Keratinocyte (primary cell): ENCODE measurements at regions not wholly inside any gene's neighbourhood (a gene's known extent, or its start where the extent isn't known, plus 50 kb on each side); places are given as distances from the start of the nearest gene placed in this dataset.
"Not testable (repeated sequence)": the region's sequence is repeated elsewhere in the genome, so short reads cannot be mapped to it uniquely, and the experiment has no call there.

Experiments used
- DNase-seq: peaks from one replicate; pipeline ENCODE4 v3.0.0-alpha.2; 2011; ENCODE audit warnings: low read depth, missing footprints, low spot score
- FAIRE-seq: peaks from 2 replicates; lab custom pipeline; 2011; peaks lifted over from hg19 to GRCh38; lab: Jason Lieb, UNC
- H2AFZ ChIP-seq: 2 replicates; pipeline ENCODE4 v1.6.0; 2012; ENCODE audit warnings: low read length, control low read depth, inconsistent platforms; ENCODE audit not compliant: control insufficient read depth
- H3K27ac ChIP-seq: 2 replicates; pipeline ENCODE4 v1.5.1; 2011; ENCODE audit warnings: low read length; ENCODE audit not compliant: control insufficient read depth, insufficient read depth
- H3K27me3 ChIP-seq: 3 replicates; pipeline ENCODE4 v1.6.0; 2011; ENCODE audit warnings: low read length; ENCODE audit not compliant: control insufficient read depth, insufficient read depth; ENCODE audit errors: extremely low read depth
- H3K36me3 ChIP-seq, 2 experiments: 2 replicates in 1 of 2; 3 replicates in 1 of 2; pipeline ENCODE4 v1.5.1; 2011; ENCODE audit warnings: low read length in 2 of 2, mild to moderate bottlenecking in 1 of 2; ENCODE audit not compliant: control insufficient read depth in 2 of 2, insufficient read depth in 2 of 2; ENCODE audit errors: extremely low read depth in 1 of 2
- H3K4me1 ChIP-seq: 3 replicates; pipeline ENCODE4 v1.5.1; 2011; ENCODE audit warnings: low read length; ENCODE audit not compliant: control insufficient read depth, insufficient read depth; ENCODE audit errors: extremely low read depth
- H3K4me2 ChIP-seq: 3 replicates; pipeline ENCODE4 v1.6.0; 2011; ENCODE audit warnings: low read depth, low read length; ENCODE audit not compliant: control insufficient read depth, insufficient read depth; ENCODE audit errors: extremely low read depth
- H3K4me3 ChIP-seq, 3 experiments: fragments of 200-600 bp in 1 of 3; sonication (generic) in 1 of 3; 2 replicates in 2 of 3; 3 replicates in 1 of 3; pipeline ENCODE4 v1.5.1; 2011 to 2016; ENCODE audit warnings: low read length in 3 of 3, mild to moderate bottlenecking in 3 of 3, control low read depth in 2 of 3, inconsistent platforms in 1 of 3, low read depth in 1 of 3, mixed read lengths in 1 of 3, mixed run types in 1 of 3, moderate library complexity in 1 of 3; ENCODE audit not compliant: control insufficient read depth in 2 of 3, insufficient read depth in 2 of 3; ENCODE audit errors: extremely low read depth in 1 of 3
- H3K79me2 ChIP-seq: 2 replicates; pipeline ENCODE4 v1.6.0; 2012; ENCODE audit warnings: low read length; ENCODE audit not compliant: control insufficient read depth, insufficient read depth
- H3K9ac ChIP-seq: 3 replicates; pipeline ENCODE4 v1.6.0; 2011; ENCODE audit warnings: low read length; ENCODE audit not compliant: control insufficient read depth, insufficient read depth; ENCODE audit errors: extremely low read depth
- H3K9me1 ChIP-seq: 3 replicates; pipeline ENCODE4 v1.6.0; 2011; ENCODE audit warnings: low read length; ENCODE audit not compliant: control insufficient read depth, insufficient read depth; ENCODE audit errors: extremely low read depth
- H3K9me3 ChIP-seq: 2 replicates; pipeline ENCODE4 v1.5.1; 2012; ENCODE audit warnings: low read depth, low read length; ENCODE audit not compliant: control insufficient read depth
- H4K20me1 ChIP-seq: 3 replicates; pipeline ENCODE4 v1.6.0; 2011; ENCODE audit warnings: low read length; ENCODE audit not compliant: control insufficient read depth, insufficient read depth; ENCODE audit errors: extremely low read depth
- EZH2 ChIP-seq: IDR thresholded peaks from one replicate; pipeline ENCODE4 v1.6.1; 2012; ENCODE audit warnings: inconsistent platforms, mild to moderate bottlenecking, low read length, moderate library complexity
- dilution Hi-C: fragments of 300-500 bp; cut with MboI; formaldehyde crosslinking; loops from one replicate; pipeline ENCODE4 v1.7.0; 2020; ENCODE audit warnings: low sequenced_read_pairs; ENCODE audit not compliant: extremely low pct_ligation_motif_present
- TF ChIP-seq, protein P1 (sequence below), 3 experiments: IDR thresholded peaks in 1 of 3; conservative IDR thresholded peaks in 1 of 3; optimal IDR thresholded peaks in 1 of 3; 2 replicates in 2 of 3; 3 replicates in 1 of 3; pipeline versions ENCODE3 to v1.5.1; 2011; ENCODE audit warnings: low read length in 3 of 3, mild to moderate bottlenecking in 3 of 3, moderate library complexity in 2 of 3, control low read depth in 1 of 3, inconsistent platforms in 1 of 3; ENCODE audit not compliant: insufficient read depth in 2 of 3; ENCODE audit errors: extremely low read depth in 1 of 3

- peaks cover 1% of the 10 kb centered on the region for H3K9me3 ChIP-seq
- no peak overlapping the region for H3K9ac ChIP-seq
- no peaks in the 10 kb centered on the region for H3K27me3 ChIP-seq
- TF ChIP-seq, protein P1, sequence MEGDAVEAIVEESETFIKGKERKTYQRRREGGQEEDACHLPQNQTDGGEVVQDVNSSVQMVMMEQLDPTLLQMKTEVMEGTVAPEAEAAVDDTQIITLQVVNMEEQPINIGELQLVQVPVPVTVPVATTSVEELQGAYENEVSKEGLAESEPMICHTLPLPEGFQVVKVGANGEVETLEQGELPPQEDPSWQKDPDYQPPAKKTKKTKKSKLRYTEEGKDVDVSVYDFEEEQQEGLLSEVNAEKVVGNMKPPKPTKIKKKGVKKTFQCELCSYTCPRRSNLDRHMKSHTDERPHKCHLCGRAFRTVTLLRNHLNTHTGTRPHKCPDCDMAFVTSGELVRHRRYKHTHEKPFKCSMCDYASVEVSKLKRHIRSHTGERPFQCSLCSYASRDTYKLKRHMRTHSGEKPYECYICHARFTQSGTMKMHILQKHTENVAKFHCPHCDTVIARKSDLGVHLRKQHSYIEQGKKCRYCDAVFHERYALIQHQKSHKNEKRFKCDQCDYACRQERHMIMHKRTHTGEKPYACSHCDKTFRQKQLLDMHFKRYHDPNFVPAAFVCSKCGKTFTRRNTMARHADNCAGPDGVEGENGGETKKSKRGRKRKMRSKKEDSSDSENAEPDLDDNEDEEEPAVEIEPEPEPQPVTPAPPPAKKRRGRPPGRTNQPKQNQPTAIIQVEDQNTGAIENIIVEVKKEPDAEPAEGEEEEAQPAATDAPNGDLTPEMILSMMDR (optimal IDR thresholded peaks at IDR 0.05 in 1 of 3, IDR thresholded peaks at IDR 0.05 in 1 of 3, conservative IDR thresholded peaks at IDR 0.05 in 1 of 3; ENCODE audit: extremely low read depth in 1 of 3, insufficient read depth in 2 of 3, low read length in 3 of 3), result peak in 2 of 3 experiments; percentile 11 to 41
- TF ChIP-seq EZH2, result no peak
- no peaks in the 10 kb centered on the region for H3K79me2 ChIP-seq
- no peaks in the 10 kb centered on the region for H3K9me1 ChIP-seq
- no peaks in the 10 kb centered on the region for H3K4me1 ChIP-seq
- dilution Hi-C loops, result no loop called here
- DNase-seq, result no peak
- H3K4me3 ChIP-seq, result no peak overlapping the region
- H2AFZ ChIP-seq, result no peak overlapping the region
- H3K4me2 ChIP-seq, result no peak overlapping the region
- H3K27ac ChIP-seq, result no peak overlapping the region
- H3K36me3 ChIP-seq, result no peaks in the 10 kb centered on the region
- no peaks in the 10 kb centered on the region for H4K20me1 ChIP-seq
- FAIRE-seq, result no peak
These were observed 203.0 kb upstream of the TBX18 start for GRCh38 chr6:84967389-84967788.

GRCh38 chr6:84953111-84953755, 188.8 kb upstream of the TBX18 start:
- Histone ChIP-seq H3K36me3 (no peaks in the 10 kb centered on the region), H3K9me1 (no peaks in the 10 kb centered on the region), H3K9ac (no peak overlapping the region), H3K79me2 (no peaks in the 10 kb centered on the region), H2AFZ (no peak overlapping the region), H3K4me1 (no peaks in the 10 kb centered on the region), H3K4me3 (no peak overlapping the region), H3K9me3 (no peaks in the 10 kb centered on the region), H3K27ac (no peak overlapping the region), H3K4me2 (no peak overlapping the region), H3K27me3 (no peaks in the 10 kb centered on the region), H4K20me1 (no peaks in the 10 kb centered on the region)
- no peak for TF ChIP-seq EZH2
- TF ChIP-seq, protein P1 (optimal IDR thresholded peaks at IDR 0.05 in 1 of 3, IDR thresholded peaks at IDR 0.05 in 1 of 3, conservative IDR thresholded peaks at IDR 0.05 in 1 of 3; ENCODE audit: extremely low read depth in 1 of 3, insufficient read depth in 2 of 3, low read length in 3 of 3), result no peak
- dilution Hi-C loops, result no loop called here
- DNase-seq (no peak), FAIRE-seq (no peak)

- H3K36me3 ChIP-seq, H3K27me3 ChIP-seq, H3K9ac ChIP-seq, H3K9me1 ChIP-seq, H2AFZ ChIP-seq, DNase-seq, H3K27ac ChIP-seq, H3K79me2 ChIP-seq, H3K4me1 ChIP-seq, dilution Hi-C loops, H4K20me1 ChIP-seq, H3K9me3 ChIP-seq, H3K4me2 ChIP-seq, FAIRE-seq, H3K4me3 ChIP-seq: not testable (repeated sequence)
These were observed 180.5 kb upstream of the TBX18 start for GRCh38 chr6:84944926-84945325.
